CD4-positive, alpha-beta T cell treated with Interleukin-17A for 1 hour (primary cell): ENCODE measurements at regions not wholly inside any gene's neighbourhood (a gene's known extent, or its start where the extent isn't known, plus 50 kb on each side); places are given as distances from the start of the nearest gene placed in this dataset.

Source experiments
- DNase-seq: peaks from one replicate; pipeline ENCODE4 v3.0.0-alpha.2; 2020

DNA sequence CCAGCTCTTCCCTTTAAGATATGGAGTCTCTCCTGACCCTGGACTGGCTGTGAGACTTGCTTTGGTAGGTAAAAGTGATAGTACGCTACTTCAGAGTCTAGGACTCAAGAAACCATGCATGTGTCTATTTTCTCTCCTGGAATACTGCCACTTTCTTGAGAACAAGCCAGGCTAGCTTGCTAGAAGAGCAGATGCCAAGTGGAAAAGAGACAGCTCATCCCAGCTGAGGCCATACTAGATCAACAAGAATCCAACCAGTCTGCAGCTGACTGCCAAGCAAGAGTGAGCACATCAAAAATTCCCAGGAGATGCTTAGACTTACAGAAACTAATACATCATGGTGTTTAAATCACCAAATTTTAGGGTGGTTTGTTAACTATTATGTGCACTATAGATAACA lies 208.3 kb upstream of the RBMS3 start:
- DNase-seq: no peak

DNA sequence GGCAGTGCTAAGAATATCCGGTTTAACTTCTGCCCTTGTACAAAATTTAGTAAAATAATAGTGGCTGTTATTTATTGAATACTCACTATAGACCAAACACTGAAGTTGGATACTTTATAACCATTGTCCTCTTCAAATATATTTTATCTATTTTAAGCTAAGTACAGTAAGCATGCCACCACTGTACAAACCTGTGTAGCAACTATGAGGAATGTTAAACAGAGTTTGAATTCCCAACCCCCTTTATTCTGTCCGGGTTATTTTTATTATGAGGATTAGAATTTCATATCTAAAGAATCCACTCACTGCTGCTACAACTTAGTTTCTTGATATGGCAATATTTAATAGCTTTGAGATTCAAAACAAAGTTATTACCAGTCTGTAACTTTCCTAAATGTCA lies 203.5 kb upstream of the RBMS3 start:
- no peak for DNase-seq

DNA sequence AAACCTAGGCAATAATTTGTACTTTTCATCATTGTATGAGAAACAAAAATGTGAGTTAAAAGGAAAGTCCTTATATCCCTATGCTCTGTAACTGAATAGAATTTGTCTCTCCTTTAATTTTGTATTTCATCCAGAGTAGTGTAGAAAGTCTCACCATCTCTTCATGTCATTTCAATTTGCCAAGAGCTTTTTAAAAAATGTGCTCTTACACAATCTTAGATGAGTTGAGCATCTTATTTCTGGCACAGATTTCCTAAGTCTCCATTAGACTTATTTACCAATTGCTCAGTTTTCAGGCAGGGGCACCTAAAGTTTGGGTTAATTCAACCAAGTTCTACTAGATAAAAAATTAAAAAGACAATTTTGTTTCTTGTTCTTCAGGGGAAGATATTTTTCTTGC lies 201.5 kb upstream of the RBMS3 start:
- no peak for DNase-seq

DNA sequence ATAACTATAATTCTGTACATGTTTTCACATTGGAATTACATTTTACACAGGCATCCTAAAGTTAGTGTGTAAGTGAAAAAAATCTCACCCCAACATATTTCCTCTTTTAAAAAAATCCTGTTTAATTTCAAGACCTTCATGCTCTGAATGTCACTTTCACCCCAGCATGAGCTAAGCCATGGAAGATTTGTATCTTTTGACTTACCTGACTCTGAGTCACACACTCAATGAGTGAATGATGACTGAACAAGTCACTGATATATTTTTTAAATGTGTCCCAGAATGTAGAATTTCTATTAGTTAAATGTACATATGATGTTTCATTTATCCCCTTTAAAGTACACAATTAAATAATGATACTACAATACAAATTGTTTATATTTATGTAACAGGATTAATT lies 199.9 kb upstream of the RBMS3 start:
- DNase-seq: no peak

DNA sequence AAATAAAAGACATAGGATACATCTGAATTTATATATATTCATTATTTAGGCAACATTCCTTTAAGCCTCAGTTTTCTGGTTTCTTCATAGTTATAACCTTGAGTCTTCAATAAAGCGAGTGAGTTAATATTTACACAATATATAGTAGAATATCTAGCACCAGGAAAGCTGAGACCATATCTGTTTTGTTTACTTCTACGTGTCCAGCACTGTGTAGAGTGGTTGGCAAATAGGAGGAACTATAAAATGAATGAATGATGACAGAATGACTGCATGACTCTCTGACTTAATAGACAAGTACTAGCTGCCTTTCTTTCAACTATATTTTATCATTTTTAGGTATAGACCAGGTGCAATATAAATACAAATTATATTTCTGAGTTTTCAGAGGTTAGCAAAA lies 197.8 kb upstream of the RBMS3 start:
- no peak for DNase-seq

DNA sequence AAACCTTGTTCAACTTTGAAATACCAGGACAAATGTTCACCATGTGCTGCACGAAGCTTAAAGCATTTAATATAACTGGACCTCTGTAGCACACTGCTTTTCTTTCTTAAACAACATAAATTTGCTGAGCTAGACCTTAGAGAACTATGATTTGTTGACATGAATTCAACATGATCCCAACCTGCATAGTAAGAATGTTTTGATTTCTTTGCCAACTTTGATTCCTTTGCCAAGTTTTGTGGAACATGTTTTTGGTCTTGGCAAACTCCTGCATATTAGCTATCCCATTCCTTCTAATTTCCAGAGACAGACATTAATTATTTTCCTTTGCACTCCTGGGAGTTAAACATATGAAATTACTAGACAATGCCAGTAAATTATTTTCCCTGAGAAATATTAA lies 197.2 kb upstream of the RBMS3 start:
- DNase-seq: no peak

DNA sequence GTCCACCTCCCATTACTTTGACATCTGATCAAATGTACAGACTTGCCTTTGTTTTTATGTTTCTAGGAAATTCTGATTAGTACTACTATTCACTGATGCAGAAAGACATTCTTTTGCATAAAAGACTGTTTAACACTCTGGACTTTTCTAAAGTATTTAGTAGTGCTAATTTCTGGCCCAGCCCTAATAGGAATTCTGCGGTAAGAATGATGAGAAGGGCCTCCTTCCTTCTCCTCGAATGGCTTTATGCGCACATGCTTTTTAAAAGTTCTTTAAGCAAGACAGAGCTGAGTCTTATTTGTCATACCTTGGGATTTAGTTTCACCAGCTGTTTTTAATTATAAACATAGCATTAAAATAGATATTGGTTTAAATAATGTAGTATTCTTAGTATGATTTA lies 192.3 kb upstream of the RBMS3 start:
- DNase-seq: no peak

DNA sequence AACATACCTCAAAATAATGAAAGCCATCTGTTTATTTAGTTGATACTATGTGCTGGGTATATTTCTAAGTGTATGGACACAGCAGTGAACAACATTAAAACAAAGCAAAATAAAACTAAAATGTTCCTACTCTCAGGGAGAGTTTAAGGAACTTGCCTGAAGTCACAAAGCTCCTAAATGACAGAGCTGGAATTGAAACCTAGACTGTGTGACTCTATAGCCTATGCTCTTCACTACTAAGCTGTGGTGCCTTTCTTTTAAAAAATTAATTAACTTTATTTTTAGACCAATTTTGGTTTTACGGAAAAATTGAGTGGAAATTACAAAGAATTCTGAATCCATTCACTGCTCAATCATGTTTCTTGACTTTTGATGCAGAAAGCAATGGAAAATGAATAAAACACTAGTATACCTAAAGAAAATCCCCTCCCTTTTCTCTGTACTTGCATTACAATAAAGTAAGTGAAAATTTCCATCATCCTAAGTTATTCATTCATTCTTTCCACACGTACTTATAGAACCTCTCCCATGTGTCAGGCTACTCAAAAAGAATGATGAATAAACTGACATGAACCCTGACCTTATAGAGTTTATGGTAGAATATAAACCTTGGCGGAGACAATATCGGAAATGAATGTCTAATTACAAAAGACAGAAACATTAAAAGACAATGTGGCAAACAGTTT lies 189.8 kb upstream of the RBMS3 start:
- no peak for DNase-seq

DNA sequence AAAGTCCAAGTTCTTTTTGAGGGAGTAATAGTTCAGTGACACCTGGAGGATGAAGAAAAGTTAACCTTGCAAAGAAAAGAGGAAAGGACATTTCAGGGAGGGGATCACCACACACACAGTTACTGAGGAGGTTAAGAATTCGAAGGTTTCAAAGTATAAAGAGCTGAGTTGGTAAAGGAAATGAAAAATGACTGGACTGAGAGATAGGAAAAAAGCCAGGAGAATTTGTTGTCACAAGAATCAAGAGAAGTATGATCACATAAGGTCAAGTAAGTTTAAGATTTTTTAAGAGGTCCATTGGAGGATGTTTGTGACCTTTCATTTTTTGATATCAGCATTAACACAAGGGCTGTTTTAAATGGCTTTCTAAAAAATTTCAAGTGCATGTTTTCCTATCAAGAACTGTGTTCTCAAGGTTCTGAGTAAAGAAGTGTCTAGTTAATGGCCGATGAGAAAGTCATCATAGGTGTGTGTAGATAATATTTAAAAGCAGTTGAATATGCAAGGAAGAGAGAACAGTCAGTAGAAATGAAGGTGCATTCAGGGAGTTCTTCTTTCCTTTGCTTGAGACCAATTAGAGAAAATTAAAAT lies 189.2 kb upstream of the RBMS3 start:
- DNase-seq: no peak

DNA sequence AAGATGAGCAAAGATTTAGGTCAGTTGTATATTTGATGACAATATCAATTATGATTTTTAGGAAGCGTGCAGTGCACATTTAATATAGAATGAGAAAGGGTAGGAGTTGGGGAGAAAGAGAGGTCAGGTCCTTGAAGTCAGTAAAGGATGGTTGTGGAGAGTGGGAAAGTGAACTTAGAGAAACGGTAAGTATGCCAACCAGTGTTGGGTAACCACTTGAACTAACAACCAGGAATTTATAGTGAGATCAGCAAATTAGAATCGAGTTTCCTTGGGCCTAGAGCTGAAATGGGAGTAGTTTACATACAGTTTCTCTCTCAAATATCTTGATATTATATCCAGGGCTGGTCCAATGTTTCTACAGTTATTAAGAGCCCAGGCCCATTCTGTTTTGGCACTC lies 188.5 kb upstream of the RBMS3 start:
- DNase-seq: no peak

DNA sequence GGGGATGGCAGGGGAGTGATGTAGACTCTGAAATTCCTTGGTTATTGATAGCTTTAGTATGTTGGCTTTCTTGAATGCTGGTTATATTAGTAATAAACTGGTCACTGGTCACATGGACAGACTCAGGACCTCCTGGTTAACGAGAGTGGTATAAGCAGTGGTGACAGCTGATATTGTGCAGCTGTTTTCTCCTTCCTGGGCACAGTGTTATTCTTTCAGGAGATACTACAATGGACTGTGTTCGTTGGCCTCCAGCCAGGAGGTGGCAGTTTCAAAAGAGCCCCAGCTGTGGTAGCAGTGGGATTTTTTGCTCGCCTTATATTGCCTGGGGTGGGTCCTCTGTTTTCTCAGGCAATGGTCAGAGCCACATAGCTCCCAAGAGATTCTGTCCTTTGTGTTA lies 181.6 kb upstream of the RBMS3 start:
- no peak for DNase-seq

DNA sequence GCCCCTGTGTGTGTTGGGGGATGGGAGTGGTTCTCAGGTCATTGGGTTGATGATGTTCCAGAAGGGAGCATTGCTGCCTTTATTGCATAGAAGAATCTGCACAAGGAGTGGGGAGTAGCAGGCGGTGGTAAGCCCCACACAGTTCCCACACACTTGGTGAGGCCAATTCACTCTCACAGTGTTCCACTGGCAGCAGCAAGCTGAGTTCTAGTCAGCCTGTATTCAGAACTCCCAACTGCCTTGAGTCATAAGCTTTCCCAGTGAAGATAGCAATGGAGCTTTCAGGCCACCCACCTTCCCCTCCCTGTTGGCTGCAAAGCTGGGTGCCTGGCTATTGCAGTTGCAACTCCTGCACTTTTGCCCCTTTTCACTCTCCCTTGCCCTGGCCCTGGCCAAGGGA lies 181.1 kb upstream of the RBMS3 start:
- DNase-seq: no peak

DNA sequence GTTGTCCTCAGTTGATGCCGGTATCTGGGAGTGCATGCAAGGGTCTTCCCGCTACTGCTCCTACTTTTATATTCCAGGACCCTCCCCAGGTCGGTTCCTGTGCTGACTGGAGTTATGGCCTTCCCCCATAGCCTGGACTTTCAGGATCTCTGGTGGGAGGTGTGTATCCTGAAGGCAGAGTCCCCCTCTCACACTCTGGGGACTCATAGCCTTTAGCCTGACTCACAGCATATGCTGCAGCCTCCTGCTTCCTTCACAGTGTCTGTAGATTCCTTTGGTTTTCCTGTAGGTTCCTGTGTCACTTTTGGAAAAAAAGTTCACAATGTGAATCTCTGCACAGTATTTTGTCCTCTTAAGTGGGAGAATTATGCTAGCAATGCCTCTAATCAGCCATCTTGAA lies 180.6 kb upstream of the RBMS3 start:
- DNase-seq: no peak

DNA sequence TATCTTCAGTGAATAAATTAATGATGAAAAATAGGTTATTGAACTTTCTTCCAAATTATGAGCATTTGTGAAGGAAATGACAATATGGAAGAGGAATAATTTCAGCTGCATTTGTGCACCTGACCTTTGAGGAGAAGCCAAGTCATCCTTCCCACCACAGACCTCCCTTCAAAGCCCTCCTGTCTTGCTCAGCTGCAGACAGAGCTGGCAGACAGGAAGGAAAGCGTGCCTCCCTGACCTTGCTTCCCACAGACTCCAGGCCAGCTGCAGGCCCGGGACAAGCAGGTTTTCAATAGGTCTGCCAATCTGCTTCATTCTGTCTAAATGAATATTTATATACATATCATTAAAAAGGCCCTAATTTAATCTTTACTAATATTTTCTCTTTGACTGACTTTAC lies 152.9 kb upstream of the RBMS3 start:
- DNase-seq: no peak

DNA sequence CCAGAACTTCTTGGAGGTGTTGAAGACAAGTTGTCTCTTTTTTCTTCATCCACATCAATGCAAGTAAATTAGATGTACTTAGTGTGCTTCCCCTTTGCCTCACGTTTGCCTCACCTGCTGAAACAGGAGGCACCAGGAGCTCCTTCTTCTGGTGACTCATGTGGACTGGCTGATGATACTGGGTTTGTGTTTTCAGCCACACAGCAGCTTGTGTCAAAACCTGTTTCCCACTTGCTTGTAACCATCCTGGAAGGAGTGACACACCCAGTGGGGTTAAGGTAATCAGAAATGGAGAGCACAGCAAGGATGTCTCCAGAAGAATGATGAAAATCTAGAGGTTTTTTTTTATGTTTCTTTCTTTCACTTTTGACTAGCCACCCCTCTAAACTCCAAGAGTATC lies 143.3 kb upstream of the RBMS3 start:
- DNase-seq: no peak

DNA sequence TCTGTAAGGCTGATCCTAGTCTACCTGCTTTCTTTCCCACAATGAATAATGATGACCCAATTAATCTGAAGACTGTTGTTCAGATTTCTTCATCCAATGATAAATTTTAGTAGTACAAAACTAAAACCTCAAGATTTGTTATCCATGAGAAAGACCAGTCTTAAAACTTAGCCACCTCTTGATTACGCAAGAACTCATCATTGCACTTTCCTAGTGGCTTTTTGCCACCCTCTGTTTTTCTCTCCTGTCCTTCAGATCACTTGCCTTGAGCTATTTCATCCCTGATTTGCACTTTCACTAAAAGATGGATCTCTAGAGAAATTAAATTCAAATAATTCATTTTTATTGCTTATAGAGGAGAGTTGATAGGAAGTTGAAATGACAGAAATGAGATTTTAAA lies 142.7 kb upstream of the RBMS3 start:
- DNase-seq: no peak

DNA sequence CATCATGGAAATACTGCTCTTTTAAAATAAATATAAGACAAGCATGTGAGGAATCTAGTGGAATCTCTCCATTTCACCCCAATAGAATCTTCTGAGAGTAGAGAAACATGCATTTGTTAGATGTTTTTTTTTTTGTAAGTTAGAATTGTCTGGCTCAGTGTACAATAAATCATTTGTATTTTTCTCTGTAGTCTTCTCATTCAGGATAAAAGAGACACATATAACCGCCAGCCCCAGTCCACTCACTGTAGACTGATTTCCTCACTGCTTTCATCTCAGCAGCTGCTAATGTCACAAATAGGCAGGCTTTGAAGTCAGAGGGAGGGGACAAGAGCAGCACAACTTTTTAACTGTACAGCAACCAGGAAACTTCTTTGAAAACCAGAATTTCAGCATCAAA lies 140.2 kb upstream of the RBMS3 start:
- no peak for DNase-seq

DNA sequence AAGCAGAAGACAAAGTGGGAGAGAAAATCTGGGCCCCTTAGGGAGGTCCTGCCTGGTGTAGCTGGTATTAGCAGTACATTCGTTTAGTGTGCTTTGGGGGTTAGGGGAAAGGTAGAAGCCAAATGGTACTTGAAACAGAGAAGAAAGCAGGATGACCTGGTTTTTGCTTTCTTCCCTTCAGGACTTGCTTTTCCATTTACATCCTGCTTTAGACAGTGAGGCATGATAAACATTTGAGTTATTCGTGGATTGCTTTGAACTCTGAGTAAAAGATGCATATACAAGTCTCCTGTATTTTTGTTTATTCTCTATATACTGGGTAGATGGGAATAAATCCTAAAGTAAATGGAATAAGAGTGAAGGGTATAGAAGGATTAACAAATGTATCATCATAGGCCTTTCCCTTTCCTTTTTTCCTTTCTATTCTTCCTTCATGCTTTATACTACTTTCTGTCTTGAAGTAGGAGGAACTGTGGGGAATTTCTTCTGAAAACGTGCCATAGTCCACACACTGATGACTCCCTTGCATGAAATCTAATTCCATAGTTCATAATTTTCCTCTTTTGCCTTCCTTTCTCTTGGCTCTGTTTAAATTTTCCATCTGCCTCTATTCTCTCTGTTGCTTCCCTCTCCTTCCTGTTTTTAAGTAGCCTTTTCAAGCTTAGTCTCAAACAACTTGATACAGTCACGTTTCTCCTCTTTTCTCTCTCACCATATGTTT lies 139.5 kb upstream of the RBMS3 start:
- no peak for DNase-seq

DNA sequence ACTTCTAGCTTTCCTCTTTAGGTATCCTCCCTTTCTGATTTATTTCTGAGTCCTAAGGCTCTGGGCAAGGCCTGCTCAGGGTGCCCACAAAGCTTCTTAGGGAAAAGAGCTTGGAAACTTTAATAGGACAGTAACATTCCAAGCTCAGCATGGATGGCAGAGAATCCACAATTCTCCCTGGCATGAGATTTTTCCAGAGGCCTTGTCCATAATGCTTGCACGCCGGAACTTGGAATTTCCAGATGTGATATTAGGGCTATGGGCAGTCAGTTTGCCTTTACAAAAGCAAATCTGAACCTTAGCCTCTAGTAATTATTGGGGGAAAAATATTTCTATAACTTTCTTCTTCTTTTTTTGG lies 139.0 kb upstream of the RBMS3 start:
- DNase-seq: no peak

DNA sequence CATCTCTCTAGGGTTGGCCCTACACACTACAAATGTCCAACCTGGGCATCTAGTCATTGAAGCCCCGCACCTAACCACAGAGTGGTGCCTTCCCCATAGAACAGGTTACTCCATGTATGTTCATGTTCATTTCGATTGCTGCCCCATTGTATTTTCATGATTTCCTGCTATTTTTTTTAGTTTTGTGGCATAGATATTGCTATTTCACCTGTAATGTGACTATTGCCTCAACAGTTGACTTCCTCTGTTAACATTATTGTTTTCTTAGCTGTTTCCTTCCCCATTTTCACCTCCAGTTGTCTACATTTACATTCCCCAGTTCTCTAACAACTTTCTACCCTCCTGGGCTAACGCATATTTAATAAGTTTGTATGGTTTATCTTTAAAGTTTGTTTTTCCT lies 137.7 kb upstream of the RBMS3 start:
- no peak for DNase-seq

DNA sequence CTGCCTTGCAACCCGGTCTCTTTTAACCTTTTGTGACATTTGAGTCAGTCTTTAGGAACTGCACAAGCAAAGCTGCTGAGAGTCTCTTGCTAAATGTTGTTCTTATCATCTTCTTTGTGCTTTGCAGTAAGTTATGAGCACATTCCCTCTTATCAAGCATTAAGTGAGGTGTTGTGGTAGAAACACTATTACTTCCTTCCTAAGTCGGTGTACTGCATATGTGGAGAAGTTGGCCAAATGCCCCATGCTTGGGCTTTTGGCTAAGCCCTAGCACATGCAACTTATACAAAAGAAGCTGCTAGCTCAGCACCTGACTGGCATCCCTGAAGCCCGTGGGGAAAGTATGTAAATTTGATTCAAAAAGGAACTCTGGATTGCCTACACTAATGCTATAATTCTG lies 136.5 kb upstream of the RBMS3 start:
- no peak for DNase-seq

DNA sequence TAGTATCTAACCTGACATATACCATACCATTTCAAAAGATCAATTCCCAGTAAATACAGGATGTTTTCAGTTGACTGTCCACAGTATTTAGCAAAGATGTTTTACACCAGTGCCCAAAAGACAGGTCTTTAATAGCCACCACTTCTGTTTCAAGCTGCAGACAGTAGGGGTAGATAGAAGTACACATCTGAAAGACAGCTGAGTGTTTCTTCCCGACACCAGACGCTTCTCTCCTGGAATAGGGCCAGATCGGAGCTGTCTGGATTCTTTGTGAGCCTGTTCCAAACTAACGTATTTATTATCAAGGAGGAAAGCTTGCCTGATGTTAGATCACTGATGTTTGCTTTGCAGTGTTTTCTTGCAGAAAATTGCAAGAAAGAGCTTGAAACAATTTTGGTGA lies 136.1 kb upstream of the RBMS3 start:
- DNase-seq: no peak

DNA sequence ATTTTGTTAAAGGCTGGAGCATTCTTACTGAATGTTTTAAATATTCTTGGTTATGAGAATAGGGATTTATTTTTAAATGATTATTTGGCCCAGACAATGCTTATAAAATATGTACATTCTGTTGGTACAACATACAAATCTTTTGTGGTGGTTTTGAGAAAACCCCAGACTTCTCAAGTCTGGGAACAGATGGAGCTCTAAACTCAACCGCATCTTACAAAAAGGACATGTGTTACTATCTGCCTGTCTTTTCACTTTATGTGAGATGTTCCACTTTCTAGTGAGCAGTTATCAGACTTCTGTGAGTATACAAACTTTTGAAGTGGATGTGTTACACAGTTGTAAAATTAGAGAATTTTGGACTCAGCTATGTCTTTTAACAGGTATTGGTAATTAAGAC lies 135.5 kb upstream of the RBMS3 start:
- DNase-seq: no peak

DNA sequence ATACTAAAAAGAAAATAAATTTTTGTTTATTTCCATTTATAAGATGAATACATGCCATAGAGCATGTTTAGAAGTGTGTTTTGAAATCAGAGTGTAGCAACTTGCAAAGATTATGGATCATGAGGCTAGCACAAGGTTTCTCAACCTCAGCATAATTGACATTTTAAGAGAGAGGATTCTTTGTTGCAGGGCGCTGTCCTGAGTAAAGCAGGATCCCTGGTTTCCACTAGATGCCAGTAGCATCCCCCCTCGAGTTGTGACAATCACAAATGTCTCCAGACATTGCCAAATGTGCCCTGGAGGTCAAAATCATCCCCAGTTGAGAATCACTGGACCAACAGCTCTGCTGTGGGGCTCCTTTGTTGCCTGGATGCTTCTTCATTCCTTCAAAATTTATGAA lies 128.5 kb upstream of the RBMS3 start:
- DNase-seq: no peak

DNA sequence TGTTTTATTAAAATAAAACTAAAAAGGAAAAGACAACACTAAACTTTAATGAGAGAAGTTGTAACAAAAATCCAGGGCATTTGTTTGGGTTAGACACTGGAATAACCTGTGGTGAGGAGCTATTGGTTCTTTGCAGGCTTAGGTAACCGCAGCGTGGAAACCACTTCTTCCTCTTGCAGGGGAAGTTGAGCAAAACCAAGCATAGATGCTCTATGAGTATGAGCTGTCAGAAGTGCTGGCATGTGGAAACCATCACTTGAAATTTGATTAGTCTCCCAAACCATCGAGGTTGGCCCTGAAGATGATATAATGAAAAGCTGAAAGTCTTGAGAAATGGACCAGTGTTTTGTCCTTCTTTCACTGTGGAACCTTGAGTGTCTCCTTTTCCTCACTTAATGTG lies 127.1 kb upstream of the RBMS3 start:
- DNase-seq: peak; percentile 22
